HG03575 (cell line): ENCODE measurements at regions not wholly inside any gene's neighbourhood (a gene's known extent, or its start where the extent isn't known, plus 50 kb on each side); places are given as distances from the start of the nearest gene placed in this dataset.
"Not testable (repeated sequence)": the region's sequence is repeated elsewhere in the genome, so short reads cannot be mapped to it uniquely, and the experiment has no call there.

Experiments
- ATAC-seq: cut with Tn5 transposase; IDR thresholded peaks from one replicate; pipeline ENCODE4 v1.9.1; 2021; ENCODE audit not compliant: unreplicated experiment, insufficient number of reproducible peaks, low FRiP score; ENCODE audit errors: extremely low read depth

DNA sequence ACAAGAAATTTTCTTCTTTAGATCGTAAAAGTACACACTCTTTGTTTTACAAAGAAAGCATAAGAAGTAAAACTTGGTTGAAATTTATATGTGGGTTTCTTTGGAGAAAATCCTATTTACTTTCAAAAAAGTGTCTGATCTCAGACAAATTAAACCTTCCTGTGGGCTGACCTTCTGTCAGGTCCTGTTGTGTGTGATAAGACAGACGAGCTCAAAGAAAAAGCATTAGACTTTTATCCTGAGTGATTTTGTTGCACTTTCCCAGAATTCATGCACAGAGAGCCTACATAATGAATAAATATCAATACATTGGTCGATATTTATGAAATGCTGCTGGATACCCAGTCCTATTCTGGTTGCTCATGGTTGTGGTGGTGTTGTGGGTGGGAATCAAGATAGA lies 302.1 kb upstream of the SYNCRIP start:
- no peak for ATAC-seq

DNA sequence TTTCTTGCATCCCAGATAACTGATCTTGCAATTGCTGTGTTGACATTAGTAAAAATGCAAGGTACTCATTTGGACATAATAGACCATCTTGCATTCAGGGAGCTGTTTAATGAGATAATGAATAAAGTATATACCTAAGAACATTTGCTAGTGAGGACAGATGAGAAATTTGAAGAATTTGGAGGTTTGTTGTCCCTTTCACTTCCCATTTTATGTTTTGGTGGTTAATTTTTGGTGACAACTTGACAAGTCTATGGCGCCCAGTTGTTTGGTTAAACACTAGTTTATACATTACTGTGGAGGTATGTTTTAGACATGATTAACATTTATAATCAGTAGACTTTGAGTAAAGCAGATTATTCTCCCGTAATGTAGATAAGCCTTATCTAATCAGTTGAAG lies 300.2 kb upstream of the SYNCRIP start:
- ATAC-seq = no peak

DNA sequence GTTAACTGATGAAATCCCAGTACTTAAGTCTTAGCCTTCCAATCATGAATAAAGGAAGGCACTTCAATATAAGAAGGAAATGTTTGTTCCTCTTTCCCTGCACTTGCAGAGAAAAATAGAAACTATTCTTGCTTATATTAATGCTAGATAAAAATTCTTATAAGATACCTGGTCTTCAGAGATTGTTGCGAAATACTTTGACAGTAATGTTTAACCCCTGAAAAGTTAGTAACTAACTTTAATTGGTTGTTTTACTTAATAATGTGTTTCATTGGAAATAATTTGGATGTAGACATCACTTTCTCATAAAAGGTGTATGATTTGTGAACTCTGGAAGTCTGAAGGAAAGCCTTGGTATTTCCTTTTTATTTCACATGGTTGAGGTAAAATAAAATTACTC lies 294.2 kb upstream of the SYNCRIP start:
- ATAC-seq = no peak

DNA sequence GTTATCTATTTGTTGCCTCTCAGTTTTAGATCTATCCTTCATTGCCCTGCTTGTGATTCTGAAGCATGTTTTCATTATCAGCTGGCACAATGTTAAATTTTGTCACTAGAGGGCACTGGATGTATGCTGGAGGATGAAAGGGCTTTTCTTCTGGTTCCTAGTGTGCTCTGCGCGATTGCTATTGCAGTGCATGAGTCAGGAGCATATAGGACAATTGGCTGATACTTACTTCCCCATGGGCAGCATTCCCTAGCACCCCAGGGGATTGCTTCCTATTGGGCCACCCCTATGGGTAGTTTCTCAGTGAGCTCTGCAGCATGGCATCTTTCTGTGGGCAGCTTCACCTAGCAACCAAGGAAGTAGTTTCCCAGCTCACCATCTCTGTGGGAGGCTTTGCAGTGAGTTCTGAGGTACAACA lies 280.3 kb upstream of the SYNCRIP start:
- ATAC-seq = no peak

DNA sequence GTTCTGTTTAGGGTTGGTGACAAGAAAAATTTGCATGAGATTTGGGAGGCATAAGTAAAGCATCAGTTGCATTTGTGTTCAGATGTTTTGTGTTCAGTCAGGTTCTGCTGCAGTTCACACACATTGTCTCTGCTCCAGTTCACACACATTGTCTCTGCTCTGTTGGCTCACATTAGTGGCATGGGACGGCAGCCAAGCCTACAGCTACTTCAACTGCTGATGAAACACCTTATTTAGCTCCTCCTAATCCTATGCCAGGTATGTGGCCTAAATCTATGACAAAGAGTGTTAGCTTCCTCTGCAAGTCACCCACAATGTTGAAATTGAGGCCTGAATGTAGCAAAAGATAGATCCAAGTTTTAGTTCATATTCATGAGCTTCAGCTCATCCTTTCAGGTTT lies 278.1 kb upstream of the SYNCRIP start:
- ATAC-seq = no peak

DNA sequence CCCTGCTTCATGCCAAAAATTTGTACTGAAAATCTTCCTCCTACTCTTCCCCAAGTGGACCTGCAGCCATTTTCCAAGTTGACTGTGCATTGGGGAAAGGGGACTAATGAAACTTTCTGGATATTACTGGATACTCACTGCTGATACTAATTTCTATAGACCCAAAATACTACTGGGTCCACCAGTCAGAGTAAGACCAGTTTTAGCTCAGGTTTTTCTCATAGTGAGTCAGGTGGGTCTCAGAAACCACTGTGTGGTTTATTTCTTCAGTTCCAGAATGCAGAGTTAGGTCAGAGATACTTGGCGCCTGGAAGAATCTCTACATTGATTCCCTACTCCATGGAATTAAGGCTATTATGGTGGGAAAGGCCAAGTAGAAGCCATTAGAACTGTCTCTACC lies 274.8 kb upstream of the SYNCRIP start:
- no peak for ATAC-seq

DNA sequence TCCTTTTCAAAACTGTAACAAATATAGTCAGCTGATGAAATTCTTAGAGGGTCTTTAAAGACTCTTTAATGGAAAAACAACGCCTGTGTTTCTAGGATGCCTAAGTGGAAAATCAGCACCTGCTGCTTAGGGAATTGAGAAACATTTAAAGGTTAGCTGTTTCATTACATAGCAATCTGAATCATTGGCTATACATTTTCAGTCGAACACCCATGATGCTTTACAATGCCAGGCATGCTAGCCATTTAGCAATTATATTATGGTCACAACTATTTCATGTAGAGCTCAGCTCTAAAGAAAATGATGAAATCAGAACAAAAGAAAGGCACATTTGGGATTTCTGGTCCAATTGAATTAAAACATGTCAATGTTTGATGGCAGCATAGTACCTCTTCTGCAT lies 270.3 kb upstream of the SYNCRIP start:
- ATAC-seq = no peak

DNA sequence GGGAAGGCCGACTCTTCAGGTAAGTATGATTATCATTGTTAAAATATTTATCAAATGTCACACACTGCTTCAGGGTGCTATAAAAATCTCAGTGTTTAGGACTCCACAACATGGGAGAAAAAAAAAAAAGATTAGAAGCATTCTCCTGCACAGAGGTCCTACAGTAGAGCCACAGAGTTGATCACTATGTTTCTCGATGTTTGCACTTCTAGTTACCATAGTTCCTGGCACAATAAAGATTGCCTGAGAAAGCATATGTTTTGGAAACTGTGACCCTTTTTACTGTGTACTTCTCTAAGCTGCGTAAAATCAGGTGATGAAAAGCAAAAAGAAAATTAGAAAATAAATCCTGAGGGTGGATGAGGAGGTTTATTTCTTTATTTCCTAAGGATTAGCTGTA lies 269.9 kb upstream of the SYNCRIP start:
- no peak for ATAC-seq

DNA sequence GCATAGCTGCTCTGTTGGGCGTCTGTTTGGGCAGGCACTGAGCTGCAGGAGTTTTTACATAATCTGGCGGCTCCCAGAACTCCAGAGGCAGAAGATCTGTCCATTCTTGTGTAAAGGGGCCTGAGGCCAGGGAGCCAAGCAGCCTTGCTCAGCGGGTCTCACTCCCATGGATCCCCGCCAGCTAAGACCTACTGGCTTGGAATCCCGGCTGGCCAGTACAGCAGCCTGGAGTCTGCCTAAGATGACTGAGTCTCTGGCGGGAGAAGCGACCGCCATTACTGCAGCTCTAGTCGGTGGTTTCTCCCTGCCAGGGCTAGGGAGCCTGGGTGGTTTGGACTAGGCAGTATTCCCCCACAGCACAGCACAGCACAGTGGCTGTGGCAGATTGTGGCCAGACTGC lies 268.4 kb upstream of the SYNCRIP start:
- ATAC-seq = no peak

DNA sequence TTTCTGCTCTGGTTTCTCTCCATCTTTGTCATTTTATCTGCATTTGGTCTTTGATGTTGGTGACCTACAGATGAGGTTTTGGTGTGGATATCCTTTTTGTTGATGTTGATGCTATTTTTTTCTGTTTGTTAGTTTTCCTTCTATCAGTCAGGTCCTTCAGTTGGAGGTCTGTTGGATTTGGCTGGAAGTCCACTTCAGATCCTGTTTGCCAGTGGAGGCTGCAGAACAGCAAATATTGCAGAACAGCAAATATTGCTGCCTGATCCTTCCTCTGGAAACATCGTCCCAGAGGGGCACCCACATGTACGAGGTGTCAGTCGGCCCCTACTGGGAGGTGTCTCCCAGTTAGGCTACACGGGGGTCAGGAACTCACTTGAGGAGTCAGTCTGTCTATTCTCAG lies 265.4 kb upstream of the SYNCRIP start:
- not testable (repeated sequence) for ATAC-seq

DNA sequence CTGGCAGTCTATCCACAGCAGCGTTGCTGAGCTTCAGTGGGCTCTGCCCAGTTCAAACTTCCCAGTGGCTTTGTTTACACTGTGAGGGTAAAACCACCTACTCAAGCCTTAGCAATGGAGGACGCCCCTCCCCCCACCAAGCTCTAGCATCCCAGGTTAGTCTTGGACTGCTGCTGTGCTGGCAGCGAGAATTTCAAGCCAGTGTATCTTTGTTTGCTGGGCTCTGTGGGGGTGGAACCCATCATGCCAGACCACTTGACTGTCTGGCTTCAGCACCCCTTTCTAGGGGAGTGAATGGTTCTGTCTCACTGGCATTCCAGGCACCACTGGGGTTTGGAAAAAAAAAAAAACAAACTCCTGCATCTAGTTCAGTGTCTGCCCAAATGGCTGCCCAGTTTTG lies 249.7 kb upstream of the SYNCRIP start:
- ATAC-seq = no peak

DNA sequence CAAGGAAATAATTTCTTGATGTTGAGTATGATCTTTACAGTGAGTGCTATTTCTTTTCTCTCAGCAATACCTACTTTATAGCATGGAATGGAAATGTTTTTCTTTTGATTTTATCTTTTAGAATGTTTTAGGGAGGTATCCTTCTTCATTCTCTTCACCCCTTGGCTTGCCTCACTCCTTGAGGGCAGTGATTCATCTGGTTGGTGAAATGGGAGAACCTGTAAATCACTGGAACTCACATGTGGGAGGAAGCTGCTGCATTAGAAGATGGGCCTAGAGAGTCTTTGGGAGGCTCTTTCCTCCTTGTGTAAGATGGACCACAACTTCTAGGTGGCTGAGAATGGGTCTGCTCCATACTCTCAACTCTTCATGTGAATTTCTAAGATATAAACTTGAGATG lies 244.8 kb upstream of the SYNCRIP start:
- no peak for ATAC-seq

DNA sequence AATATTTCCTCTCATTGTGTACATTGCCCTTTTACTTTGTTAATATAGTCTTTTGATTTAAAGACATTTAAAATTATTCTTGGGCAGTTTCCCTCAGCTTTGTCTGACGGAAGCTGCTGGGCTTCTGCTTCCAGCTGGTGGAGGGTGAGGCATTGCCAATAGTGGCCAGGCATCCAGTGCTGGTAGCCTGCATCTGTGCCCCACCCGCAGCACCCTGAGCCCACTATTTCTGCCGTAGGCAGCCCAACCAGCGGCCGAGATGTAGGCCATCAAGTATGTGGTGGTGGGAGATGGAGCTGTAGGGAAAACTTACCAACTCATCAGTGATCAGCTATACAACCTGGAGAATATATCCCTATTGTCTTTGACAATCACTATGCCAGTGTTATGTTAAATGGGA lies 226.0 kb upstream of the SYNCRIP start:
- ATAC-seq = no peak

DNA sequence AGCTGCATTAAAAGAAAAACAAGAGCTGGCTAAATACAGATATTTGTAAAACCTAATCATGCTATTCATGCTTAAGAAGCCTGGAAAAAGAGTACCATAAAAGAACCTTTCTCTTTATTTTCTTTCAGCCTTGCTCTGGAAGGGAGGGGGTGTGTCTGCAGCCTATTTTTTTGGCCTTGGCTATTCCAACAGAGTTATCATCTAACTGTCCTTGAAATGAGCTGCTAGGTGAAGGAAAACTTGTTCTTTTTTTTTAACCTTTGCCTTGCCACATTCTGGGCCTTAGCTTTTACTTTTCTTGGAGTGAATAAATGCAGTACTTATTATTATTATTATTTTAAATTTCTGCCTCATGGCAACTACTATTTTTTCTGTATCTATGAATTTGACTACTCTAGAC lies 224.9 kb upstream of the SYNCRIP start:
- ATAC-seq = no peak

DNA sequence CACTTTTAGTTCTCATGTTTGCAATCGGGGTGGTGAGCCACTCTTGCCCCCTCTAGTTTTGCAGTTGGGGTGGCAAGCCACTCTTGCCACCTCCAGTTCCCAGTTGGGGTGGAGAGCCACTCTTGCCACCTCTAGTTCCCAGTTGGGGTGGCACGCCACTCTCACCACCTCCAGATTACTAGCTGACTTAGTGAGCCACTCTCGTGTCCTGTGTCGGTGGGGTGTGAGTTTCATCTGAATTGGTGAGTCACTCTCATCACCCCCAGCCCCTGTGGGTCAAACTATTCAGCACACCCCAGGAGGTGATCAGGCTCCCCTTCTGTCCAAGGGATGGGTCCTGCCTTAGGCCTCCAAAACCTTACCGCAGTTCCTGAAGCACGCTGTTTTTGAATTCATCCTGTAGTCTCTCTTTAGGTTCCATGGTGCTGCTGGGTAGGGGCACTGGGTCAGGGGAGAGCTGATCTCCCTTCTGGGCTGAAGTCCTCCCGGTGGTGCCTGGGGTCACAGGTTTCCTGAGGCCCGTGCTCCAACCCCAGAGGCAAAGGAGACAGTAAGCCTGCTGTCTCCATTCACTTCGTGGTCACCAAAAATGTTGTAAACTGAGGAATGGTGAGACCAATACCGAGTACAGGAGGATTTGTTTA lies 224.2 kb upstream of the SYNCRIP start:
- no peak for ATAC-seq

DNA sequence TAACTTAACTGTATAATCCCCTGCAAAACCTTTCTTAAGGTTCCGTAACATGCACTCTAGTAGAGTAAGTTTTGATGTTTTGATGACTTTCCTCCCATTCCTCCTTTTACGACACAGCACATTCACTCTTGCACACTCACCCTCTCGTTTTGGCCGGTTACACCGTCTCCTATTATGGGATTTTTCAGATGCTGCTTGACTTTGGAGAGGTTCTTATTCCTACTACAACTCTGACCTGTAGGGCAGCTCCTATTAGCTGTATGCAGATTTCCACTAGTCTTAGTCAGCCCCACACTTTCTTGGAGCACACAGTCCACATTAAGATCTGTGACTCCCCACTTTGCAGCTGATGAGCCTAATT lies 223.7 kb upstream of the SYNCRIP start:
- no peak for ATAC-seq

DNA sequence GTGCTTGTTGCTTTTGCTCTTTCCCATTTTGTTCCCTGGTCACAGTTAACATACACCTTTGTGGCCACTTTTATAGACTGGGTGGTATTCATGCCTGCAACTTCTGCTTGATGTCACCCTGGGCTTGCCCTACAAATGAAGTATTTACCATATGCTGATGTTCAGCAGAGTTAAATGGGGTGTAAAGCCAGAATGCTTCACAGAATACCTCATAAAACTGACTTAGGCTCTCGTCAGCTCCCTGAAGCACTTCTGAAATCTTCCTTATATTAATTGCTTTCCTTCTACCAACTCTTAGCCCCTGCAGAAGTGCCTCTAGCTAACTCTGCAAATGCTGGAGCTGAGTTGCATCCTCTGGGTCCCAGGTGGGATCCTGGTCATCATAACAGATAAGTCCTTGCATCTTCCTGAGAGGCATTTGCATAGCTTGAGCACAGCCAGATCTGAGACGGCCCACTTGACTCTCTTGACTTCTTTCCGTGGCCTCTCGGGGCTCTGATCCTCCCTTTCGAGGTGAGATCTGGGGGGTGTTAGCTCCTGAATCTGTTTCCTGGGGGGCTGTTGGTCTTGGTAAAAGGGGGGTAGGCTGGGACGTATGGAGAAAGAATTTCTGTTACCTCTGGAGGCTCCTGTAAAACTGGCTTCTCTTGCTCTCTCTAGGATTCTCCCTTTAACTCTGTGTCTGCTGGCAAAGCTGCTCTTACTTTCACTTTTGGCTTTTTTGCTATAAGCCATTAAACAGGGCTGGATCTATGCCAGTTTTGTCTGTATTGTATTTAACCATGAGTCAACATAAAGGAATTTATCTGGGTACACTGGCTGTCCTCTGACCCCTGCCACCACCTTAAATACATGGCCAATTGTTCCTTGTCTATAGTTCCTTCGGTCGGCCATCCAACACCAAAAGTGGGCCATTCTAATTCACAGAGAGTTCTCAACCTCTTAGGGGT lies 223.0 kb upstream of the SYNCRIP start:
- no peak for ATAC-seq

DNA sequence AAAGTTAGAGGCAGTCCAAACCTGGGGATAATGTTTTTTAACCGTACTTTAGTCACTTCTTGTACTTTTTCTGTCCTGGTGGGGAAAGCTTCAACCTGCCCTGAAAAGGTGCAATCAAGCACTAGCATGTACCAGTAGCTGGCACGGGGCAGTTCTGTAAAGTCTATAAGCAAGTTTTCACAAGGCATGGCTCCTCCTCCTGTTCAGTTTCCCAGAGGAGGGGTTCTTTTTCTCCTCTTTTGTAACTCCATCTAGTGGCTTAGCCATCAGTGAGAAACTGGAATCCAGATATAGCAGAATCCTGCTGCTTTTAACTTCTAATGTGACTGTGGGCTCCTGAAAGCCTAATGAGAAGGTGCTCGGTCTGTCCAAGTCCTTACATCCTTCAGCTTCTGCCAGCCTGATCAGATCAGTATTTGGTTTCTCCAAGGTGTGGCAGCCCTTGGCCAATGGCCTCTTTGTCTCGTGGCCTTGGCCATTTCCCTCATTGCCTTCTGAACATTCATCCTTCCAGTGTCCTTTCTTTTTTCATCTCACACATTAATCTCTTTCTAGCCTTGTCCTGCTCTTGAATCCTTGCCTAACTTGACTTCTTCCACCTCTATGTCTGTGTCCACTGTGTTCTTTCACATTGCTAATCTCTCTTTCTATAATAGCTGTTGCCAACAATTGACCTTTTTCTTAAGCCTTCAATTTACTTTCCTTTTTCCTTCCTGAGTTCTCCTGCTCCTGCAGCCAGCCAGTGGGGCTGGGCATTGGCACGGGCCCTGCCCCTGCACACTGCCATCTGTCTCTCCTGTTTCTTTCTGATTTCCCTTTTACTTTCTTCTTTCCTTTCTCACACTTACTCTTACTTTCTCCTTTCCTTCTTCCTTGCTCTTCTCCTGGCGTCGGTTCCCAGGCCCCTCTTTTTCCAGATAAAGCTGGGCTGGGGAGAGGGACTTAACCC lies 222.0 kb upstream of the SYNCRIP start:
- ATAC-seq = no peak

DNA sequence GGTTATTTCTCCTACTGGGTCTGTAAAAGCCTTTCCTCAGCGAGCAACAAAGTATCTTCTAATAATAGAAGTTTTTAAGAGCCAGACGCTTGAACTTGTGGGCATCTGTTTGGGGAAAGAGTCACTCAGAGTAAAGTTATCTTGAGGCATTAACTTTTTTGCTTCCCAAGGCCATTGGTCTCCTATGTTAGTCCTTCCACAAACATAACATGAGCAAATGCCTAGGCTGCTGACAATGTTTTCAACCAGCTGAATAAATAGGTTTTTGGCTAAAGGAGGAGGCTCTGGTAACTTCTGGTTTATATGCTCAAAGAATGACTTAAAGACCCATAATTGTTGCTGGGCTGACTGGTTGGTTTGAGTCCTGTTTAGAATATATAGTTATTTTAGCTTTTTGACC lies 213.5 kb upstream of the SYNCRIP start:
- no peak for ATAC-seq
